IMR-90 (cell line): ENCODE measurements at regions not wholly inside any gene's neighbourhood (a gene's known extent, or its start where the extent isn't known, plus 50 kb on each side); places are given as distances from the start of the nearest gene placed in this dataset.

ENCODE experiments used
- ATAC-seq: fragments of 200-7000 bp; cut with Tn5 transposase; 2 replicates; pipeline ENCODE4 v1.9.1; 2020; ENCODE audit warnings: low read depth, mild to moderate bottlenecking, moderate library complexity
- BruUV-seq: library from RNA; stranded (reverse); fragments of 400-500 nt; replicated peaks from 2 replicates; lab custom pipeline; 2021; lab: Mats Ljungman, UMichigan
- CTCF ChIA-PET: fragments of 300-600 bp; formaldehyde crosslinking; extraction: SDS; loops from one replicate; lab custom pipeline; 2021; ENCODE audit warnings: antibody characterized with exemption; lab: Yijun Ruan, JAX
- POLR2A ChIA-PET: fragments of 300-600 bp; sonication (Branson Sonifier 250); formaldehyde crosslinking; loops from one replicate; lab custom pipeline; 2022; ENCODE audit warnings: antibody characterized with exemption; ENCODE audit not compliant: unreplicated experiment; lab: Charles Lee
- DNase-seq: peaks from one replicate; pipeline ENCODE4 v3.0.0; 2013
- H2AFZ ChIP-seq: replicated peaks from 2 replicates; pipeline ENCODE3; 2013; ENCODE audit warnings: low read length, mild to moderate bottlenecking; ENCODE audit not compliant: poor library complexity
- H2AK5ac ChIP-seq: 2 replicates; pipeline ENCODE4 v1.6.1; 2013; ENCODE audit warnings: low read depth, low read length, inconsistent platforms
- H2AK9ac ChIP-seq: replicated peaks from 2 replicates; pipeline ENCODE3; 2013; ENCODE audit warnings: mild to moderate bottlenecking, low read depth, low read length, moderate library complexity; ENCODE audit not compliant: poor library complexity
- H2BK120ac ChIP-seq: 2 replicates; pipeline ENCODE4 v1.6.1; 2013; ENCODE audit warnings: low read depth, low read length, inconsistent platforms
- H2BK15ac ChIP-seq: 3 replicates; pipeline ENCODE4 v1.6.1; 2013; ENCODE audit warnings: low read depth, low read length, inconsistent platforms
- H2BK20ac ChIP-seq: 2 replicates; pipeline ENCODE4 v1.6.1; 2013; ENCODE audit warnings: low read depth, mild to moderate bottlenecking, inconsistent platforms, low read length, moderate library complexity
- H2BK5ac ChIP-seq: 2 replicates; pipeline ENCODE4 v1.6.1; 2013; ENCODE audit warnings: mild to moderate bottlenecking, low read depth, low read length, inconsistent platforms; ENCODE audit not compliant: poor library complexity, severe bottlenecking
- H3K14ac ChIP-seq: replicated peaks from 2 replicates; pipeline ENCODE4 v1.6.1; 2013; ENCODE audit warnings: low read depth, low read length, inconsistent platforms
- H3K18ac ChIP-seq: 2 replicates; pipeline ENCODE4 v1.6.1; 2013; ENCODE audit warnings: low read depth, low read length, control low read depth
- H3K23ac ChIP-seq: 2 replicates; pipeline ENCODE4 v1.6.1; 2013; ENCODE audit warnings: low read depth, low read length, inconsistent platforms
- H3K27ac ChIP-seq: 2 replicates; pipeline ENCODE4 v1.5.1; 2013; ENCODE audit warnings: mild to moderate bottlenecking, control low read depth, low read length; ENCODE audit not compliant: insufficient read depth
- H3K27me3 ChIP-seq: 2 replicates; pipeline ENCODE4 v1.6.1; 2013; ENCODE audit warnings: low read length; ENCODE audit not compliant: control insufficient read depth, insufficient read depth
- H3K36me3 ChIP-seq: 2 replicates; pipeline ENCODE4 v1.6.1; 2013; ENCODE audit warnings: low read length, mixed read lengths; ENCODE audit not compliant: control insufficient read depth, insufficient read depth
- H3K4ac ChIP-seq: 2 replicates; pipeline ENCODE4 v1.6.1; 2013; ENCODE audit warnings: low read depth, low read length, inconsistent platforms
- H3K4me1 ChIP-seq: 2 replicates; pipeline ENCODE4 v1.6.1; 2013; ENCODE audit warnings: low read length, mixed read lengths; ENCODE audit not compliant: control insufficient read depth, insufficient read depth
- H3K4me2 ChIP-seq: 2 replicates; pipeline ENCODE4 v1.6.1; 2013; ENCODE audit warnings: low read depth, mild to moderate bottlenecking, control low read depth, low read length, moderate library complexity
- H3K4me3 ChIP-seq: 2 replicates; pipeline ENCODE4 v1.5.1; 2013; ENCODE audit warnings: low read depth, mild to moderate bottlenecking, control low read depth, low read length, moderate library complexity; ENCODE audit not compliant: insufficient read depth
- H3K56ac ChIP-seq: 2 replicates; pipeline ENCODE4 v1.6.1; 2013; ENCODE audit warnings: low read length, inconsistent platforms; ENCODE audit not compliant: insufficient read depth; ENCODE audit errors: extremely low read depth
- H3K79me1 ChIP-seq, 2 experiments: 2 replicates each; pipeline ENCODE4 v1.6.1; 2013; ENCODE audit warnings: low read length in 2 of 2, inconsistent platforms in 1 of 2, low read depth in 1 of 2
- H3K9ac ChIP-seq: 2 replicates; pipeline ENCODE4 v1.6.1; 2013; ENCODE audit warnings: low read depth, low read length, control low read depth
- H3K9me1 ChIP-seq: 2 replicates; pipeline ENCODE4 v1.6.1; 2013; ENCODE audit warnings: low read length, inconsistent platforms; ENCODE audit not compliant: insufficient read depth
- H3K9me3 ChIP-seq: 2 replicates; pipeline ENCODE4 v1.6.1; 2013; ENCODE audit warnings: low read length; ENCODE audit not compliant: control insufficient read depth, insufficient read depth
- H4K20me1 ChIP-seq: 2 replicates; pipeline ENCODE4 v1.6.1; 2013; ENCODE audit warnings: low read length, inconsistent platforms; ENCODE audit not compliant: insufficient read depth
- H4K5ac ChIP-seq: 2 replicates; pipeline ENCODE4 v1.6.1; 2013; ENCODE audit warnings: mild to moderate bottlenecking, low read depth, low read length, control low read depth
- H4K8ac ChIP-seq, 2 experiments: 2 replicates each; pipeline ENCODE4 v1.6.1; 2013; ENCODE audit warnings: low read depth in 2 of 2, low read length in 2 of 2, control low read depth in 1 of 2, inconsistent platforms in 1 of 2
- H4K91ac ChIP-seq: 2 replicates; pipeline ENCODE4 v1.6.1; 2013; ENCODE audit warnings: low read depth, low read length, inconsistent platforms; ENCODE audit not compliant: insufficient read depth
- CEBPB ChIP-seq: IDR thresholded peaks from 2 replicates; pipeline ENCODE4 v1.6.1; 2012; ENCODE audit warnings: low read depth, low read length, improper control_type of control experiment
- MAFK ChIP-seq: IDR thresholded peaks from 2 replicates; pipeline ENCODE4 v1.6.1; 2012; ENCODE audit warnings: low read depth, low read length, improper control_type of control experiment
- NFE2L2 ChIP-seq: fragments of 150-350 bp; IDR thresholded peaks from 2 replicates; pipeline ENCODE4 v1.6.1; 2016; ENCODE audit warnings: low read depth, mild to moderate bottlenecking, low read length
- RFX5 ChIP-seq: IDR thresholded peaks from 2 replicates; pipeline ENCODE4 v1.8.0; 2012; ENCODE audit warnings: low read depth, mild to moderate bottlenecking, low read length, moderate library complexity
- WGBS, 2 experiments: methylation state at CpG; one replicate each; pipeline versions ENCODE4 v1.1.5 to v1.1.7; 2013; ENCODE audit warnings: missing lambda C conversion rate in 2 of 2; ENCODE audit not compliant: insufficient read length in 1 of 2; ENCODE audit errors: extremely low coverage in 2 of 2; 5-methylcytosine and 5-hydroxymethylcytosine counted together
- dilution Hi-C: fragments of 300-500 bp; cut with HindIII; formaldehyde crosslinking; loops from one replicate; pipeline ENCODE4 v1.14.3; 2018; ENCODE audit warnings: low sequenced_read_pairs; ENCODE audit not compliant: unreplicated experiment
- in situ Hi-C: fragments of 300-500 bp; cut with MboI; formaldehyde crosslinking; loops from 3 replicates; pipeline ENCODE4 v1.14.3; 2019; ENCODE audit warnings: low sequenced_read_pairs, inconsistent platforms, mixed read lengths
- intact Hi-C: fragments of 100-400 bp; cut with micrococcal nuclease; formaldehyde crosslinking; loops from 2 replicates; pipeline ENCODE4 v1.10.0; 2022
- TF ChIP-seq, protein P1 (sequence below): fragments of 150-350 bp; IDR thresholded peaks from 2 replicates; pipeline ENCODE4 v1.6.1; 2017; ENCODE audit warnings: mild to moderate bottlenecking, antibody characterized with exemption, low read length, low read depth

DNA sequence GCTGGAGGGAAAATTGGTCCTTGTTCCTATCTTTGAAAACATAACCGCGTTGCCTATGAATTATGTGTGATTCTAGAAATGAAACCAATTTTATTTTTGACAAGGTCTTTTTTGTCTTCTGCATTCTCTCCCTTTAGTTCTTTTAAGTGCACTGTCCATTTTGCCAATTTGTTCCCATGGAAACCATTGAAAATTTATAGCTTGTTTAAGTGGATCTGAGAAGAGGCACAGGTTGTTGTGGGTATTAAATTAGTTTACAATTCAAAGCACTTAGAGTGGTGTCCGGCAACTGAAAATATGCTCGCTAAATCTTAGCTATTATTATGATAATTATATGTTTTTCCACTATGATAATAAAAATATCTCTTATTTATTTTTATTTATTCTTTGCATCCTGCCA is 107.5 kb upstream of the FSHR start:
- Histone ChIP-seq H4K8ac (no peak overlapping the region), H4K20me1 (no peaks in the 10 kb centered on the region), H2AK9ac (no peak overlapping the region), H4K5ac (no peak overlapping the region), H2BK15ac (no peak overlapping the region), H2AK5ac (no peak overlapping the region), H2BK120ac (no peak overlapping the region), H3K36me3 (no peaks in the 10 kb centered on the region), H3K4ac (no peak overlapping the region), H3K18ac (no peak overlapping the region), H2BK20ac (no peak overlapping the region), H3K4me1 (no peaks in the 10 kb centered on the region), H3K4me3 (no peak overlapping the region), H4K91ac (no peak overlapping the region), H2BK5ac (no peak overlapping the region), H3K4me2 (no peak overlapping the region), H3K14ac (no peak overlapping the region), H3K9me3 (no peaks in the 10 kb centered on the region; the same call in 1 of the 2 replicates), H3K27ac (no peak overlapping the region), H3K9ac (no peak overlapping the region), H3K23ac (no peak overlapping the region), H3K56ac (no peak overlapping the region), H3K79me1 (no peaks in the 10 kb centered on the region), H2AFZ (no peak overlapping the region), H3K9me1 (no peaks in the 10 kb centered on the region), H3K27me3 (no peaks in the 10 kb centered on the region)
- dilution Hi-C loops (no loop called here), intact Hi-C loops (no loop called here), in situ Hi-C loops (no loop called here)
- DNase-seq (no peak), ATAC-seq (no peak)
- TF ChIP-seq CEBPB: no peak
- no peak for TF ChIP-seq NFE2L2
- TF ChIP-seq, protein P1, sequence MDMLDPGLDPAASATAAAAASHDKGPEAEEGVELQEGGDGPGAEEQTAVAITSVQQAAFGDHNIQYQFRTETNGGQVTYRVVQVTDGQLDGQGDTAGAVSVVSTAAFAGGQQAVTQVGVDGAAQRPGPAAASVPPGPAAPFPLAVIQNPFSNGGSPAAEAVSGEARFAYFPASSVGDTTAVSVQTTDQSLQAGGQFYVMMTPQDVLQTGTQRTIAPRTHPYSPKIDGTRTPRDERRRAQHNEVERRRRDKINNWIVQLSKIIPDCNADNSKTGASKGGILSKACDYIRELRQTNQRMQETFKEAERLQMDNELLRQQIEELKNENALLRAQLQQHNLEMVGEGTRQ: no peak
- TF ChIP-seq RFX5: no peak
- TF ChIP-seq MAFK: no peak
- CTCF ChIA-PET: no interaction called here
- no CpG with 5 or more reads among the region's 4 CpGs for WGBS, 2 experiments
- no TSS peak for BruUV-seq
- POLR2A ChIA-PET: no interaction called here
